ENCODE measurements at regions not wholly inside any gene's neighbourhood (a gene's known extent, or its start where the extent isn't known, plus 50 kb on each side); places are given as distances from the start of the nearest gene placed in this dataset.

DNA sequence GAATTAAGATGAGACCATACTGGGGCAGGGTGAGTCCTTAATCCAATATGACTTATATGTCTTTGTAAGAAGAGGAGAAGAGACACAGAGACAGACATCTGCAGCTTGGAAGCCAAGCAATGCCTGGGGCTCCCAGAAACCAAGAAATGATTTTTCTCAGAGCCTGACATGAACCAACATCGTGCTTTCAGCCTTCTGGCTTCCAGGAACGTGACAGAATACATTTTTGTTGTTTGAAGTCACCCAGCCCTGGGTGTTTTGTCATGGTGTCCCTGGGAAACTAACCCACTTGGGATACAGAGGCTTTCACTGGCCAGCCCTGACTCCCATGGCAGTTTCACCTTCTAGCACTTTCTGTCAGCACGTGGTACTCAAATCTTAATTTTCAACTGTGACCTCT, 95.3 kb upstream of the SLC10A2 start:
- TF ChIP-seq POLR2A (IDR thresholded peaks at IDR 0.05) = no peak
- TF ChIP-seq, protein P1, sequence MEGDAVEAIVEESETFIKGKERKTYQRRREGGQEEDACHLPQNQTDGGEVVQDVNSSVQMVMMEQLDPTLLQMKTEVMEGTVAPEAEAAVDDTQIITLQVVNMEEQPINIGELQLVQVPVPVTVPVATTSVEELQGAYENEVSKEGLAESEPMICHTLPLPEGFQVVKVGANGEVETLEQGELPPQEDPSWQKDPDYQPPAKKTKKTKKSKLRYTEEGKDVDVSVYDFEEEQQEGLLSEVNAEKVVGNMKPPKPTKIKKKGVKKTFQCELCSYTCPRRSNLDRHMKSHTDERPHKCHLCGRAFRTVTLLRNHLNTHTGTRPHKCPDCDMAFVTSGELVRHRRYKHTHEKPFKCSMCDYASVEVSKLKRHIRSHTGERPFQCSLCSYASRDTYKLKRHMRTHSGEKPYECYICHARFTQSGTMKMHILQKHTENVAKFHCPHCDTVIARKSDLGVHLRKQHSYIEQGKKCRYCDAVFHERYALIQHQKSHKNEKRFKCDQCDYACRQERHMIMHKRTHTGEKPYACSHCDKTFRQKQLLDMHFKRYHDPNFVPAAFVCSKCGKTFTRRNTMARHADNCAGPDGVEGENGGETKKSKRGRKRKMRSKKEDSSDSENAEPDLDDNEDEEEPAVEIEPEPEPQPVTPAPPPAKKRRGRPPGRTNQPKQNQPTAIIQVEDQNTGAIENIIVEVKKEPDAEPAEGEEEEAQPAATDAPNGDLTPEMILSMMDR (IDR thresholded peaks at IDR 0.05) = no peak
- TF ChIP-seq POLR2AphosphoS5 (IDR thresholded peaks at IDR 0.05) = no peak

All from gastroesophageal sphincter (tissue), 3 donors.